Activated naive CD4-positive, alpha-beta T cell treated with anti-CD3 and anti-CD28 coated beads for 36 hours (primary cell): ENCODE measurements at regions not wholly inside any gene's neighbourhood (a gene's known extent, or its start where the extent isn't known, plus 50 kb on each side); places are given as distances from the start of the nearest gene placed in this dataset.
"Not testable (repeated sequence)": the region's sequence is repeated elsewhere in the genome, so short reads cannot be mapped to it uniquely, and the experiment has no call there.

ENCODE experiments used
- CTCF ChIA-PET: fragments of 350-600 bp; sonication (Branson Sonifier 250); formaldehyde crosslinking; loops from one replicate; lab custom pipeline; 2021; ENCODE audit warnings: antibody characterized with exemption; lab: Charles Lee
- DNase-seq: peaks from one replicate; pipeline ENCODE4 v3.0.0-alpha.2; 2020
- H3K27ac Mint-ChIP-seq: one replicate; pipeline ENCODE4 v1.8.0; 2021; ENCODE audit warnings: mild to moderate bottlenecking, mixed read lengths
- H3K27me3 Mint-ChIP-seq: one replicate; pipeline ENCODE4 v1.8.0; 2021; ENCODE audit warnings: low read depth, mixed read lengths
- H3K36me3 Mint-ChIP-seq: one replicate; pipeline ENCODE4 v1.8.0; 2021; ENCODE audit warnings: low read depth, mixed read lengths
- H3K4me1 Mint-ChIP-seq: one replicate; pipeline ENCODE4 v1.8.0; 2021; ENCODE audit warnings: low read depth, mixed read lengths
- H3K4me3 Mint-ChIP-seq: one replicate; pipeline ENCODE4 v1.8.0; 2021; ENCODE audit warnings: mild to moderate bottlenecking, moderate library complexity, mixed read lengths
- H3K9me3 Mint-ChIP-seq: one replicate; pipeline ENCODE4 v1.8.0; 2021; ENCODE audit warnings: mixed read lengths
- intact Hi-C: fragments of 100-400 bp; cut with micrococcal nuclease; formaldehyde crosslinking; loops from one replicate; pipeline ENCODE4 v1.15.1; 2023

GRCh38 chrX:137749246-137749645 lies 183.3 kb downstream of the ZIC3 start:
- Mint-ChIP-seq H3K27ac (no peak overlapping the region), H3K4me1 (no peaks in the 10 kb centered on the region), H3K4me3 (no peak overlapping the region), H3K27me3 (no peaks in the 10 kb centered on the region), H3K9me3 (no peaks in the 10 kb centered on the region), H3K36me3 (no peaks in the 10 kb centered on the region)
- DNase-seq, result no peak
- CTCF ChIA-PET, result no interaction called here
- intact Hi-C loops, result no loop called here

DNA sequence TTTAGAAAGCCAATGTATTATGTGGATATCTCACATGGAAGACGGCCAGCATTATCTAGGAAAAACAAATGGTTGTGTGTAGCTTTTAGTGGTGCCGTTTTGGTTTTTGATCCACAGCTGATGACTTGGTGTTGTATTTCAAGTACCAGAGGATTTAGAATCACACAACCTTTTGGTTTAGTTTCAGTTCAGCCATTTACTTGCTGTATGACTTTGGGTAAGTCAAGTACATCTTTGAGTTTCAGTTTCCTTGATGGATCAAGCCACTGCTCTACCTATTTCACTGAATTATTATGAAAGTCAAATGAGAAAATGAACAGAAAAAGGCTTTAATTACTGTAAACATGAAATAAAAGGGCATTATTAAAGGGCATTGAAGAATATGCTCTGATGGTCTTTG lies 205.6 kb downstream of the ZIC3 start:
- H3K4me3 Mint-ChIP-seq, result no peak overlapping the region
- peaks cover 2% of the 10 kb centered on the region for H3K9me3 Mint-ChIP-seq
- no peaks in the 10 kb centered on the region for H3K27me3 Mint-ChIP-seq
- DNase-seq, result no peak
- no peaks in the 10 kb centered on the region for H3K36me3 Mint-ChIP-seq
- intact Hi-C loops, result no loop called here
- no peaks in the 10 kb centered on the region for H3K4me1 Mint-ChIP-seq
- CTCF ChIA-PET, result no interaction called here
- H3K27ac Mint-ChIP-seq, result no peak overlapping the region

GRCh38 chrX:137792214-137792613 lies 226.3 kb downstream of the ZIC3 start:
- no peaks in the 10 kb centered on the region for H3K36me3 Mint-ChIP-seq
- CTCF ChIA-PET, result no interaction called here
- DNase-seq, result no peak
- intact Hi-C loops, result no loop called here
- no peak overlapping the region for H3K27ac Mint-ChIP-seq
- no peaks in the 10 kb centered on the region for H3K4me1 Mint-ChIP-seq
- no peaks in the 10 kb centered on the region for H3K27me3 Mint-ChIP-seq
- H3K4me3 Mint-ChIP-seq, result no peak overlapping the region
- no peaks in the 10 kb centered on the region for H3K9me3 Mint-ChIP-seq

DNA sequence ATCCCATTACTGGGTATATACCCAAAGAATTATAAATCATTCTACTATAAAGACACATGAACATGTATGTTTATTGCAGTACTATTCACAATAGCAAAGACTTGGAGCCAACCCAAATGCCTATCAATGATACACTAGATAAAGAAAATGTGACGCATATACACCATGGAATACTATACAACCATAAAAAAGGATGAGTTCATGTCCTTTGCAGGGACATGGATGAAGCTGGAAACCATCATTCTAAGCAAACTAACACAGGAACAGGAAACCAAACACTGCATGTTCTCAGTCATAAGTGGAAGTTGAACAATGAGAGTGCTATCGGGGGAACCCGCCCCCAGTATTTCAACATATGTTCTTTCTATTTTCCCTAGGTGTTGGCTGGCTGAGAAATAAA lies 232.0 kb downstream of the ZIC3 start:
- CTCF ChIA-PET, H3K27me3 Mint-ChIP-seq, H3K27ac Mint-ChIP-seq, intact Hi-C loops, H3K9me3 Mint-ChIP-seq, DNase-seq, H3K4me3 Mint-ChIP-seq, H3K4me1 Mint-ChIP-seq, H3K36me3 Mint-ChIP-seq: not testable (repeated sequence)

GRCh38 chrX:137823257-137823656 lies 257.3 kb downstream of the ZIC3 start:
- CTCF ChIA-PET, result no interaction called here
- H3K4me1 Mint-ChIP-seq, result no peaks in the 10 kb centered on the region

DNA sequence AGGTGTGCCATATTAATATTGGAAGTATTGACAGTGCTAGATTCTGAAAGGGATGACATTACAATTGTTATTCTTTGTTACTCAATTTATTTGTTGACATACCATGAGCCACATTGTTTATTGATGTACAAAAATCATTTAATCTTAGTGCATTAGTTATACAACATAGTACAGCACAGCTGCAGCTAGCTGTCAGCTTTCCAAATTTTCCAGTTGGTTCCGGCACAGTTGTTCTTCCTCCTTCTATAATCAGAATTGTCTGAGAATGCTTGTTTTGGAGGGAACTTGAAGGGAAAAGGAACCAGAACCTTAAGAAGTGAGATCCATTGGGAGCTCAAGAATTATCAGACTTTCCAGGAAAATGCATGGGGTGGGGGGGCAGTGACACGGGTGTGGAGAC lies 281.4 kb downstream of the ZIC3 start:
- DNase-seq, result no peak
- intact Hi-C loops, result no loop called here
- Mint-ChIP-seq H3K4me3 (no peak overlapping the region), H3K4me1 (no peaks in the 10 kb centered on the region), H3K9me3 (no peaks in the 10 kb centered on the region), H3K27me3 (no peaks in the 10 kb centered on the region), H3K36me3 (no peaks in the 10 kb centered on the region), H3K27ac (no peak overlapping the region)
- CTCF ChIA-PET, result no interaction called here

More at GRCh38 chrX:137823257-137823656, 257.3 kb downstream of the ZIC3 start:
- H3K4me3 Mint-ChIP-seq, result no peak overlapping the region
- H3K9me3 Mint-ChIP-seq, result peaks cover 4% of the 10 kb centered on the region
- H3K27me3 Mint-ChIP-seq, result no peaks in the 10 kb centered on the region
- intact Hi-C loops, result no loop called here
- no peak for DNase-seq
- H3K27ac Mint-ChIP-seq, result no peak overlapping the region
- no peaks in the 10 kb centered on the region for H3K36me3 Mint-ChIP-seq

DNA sequence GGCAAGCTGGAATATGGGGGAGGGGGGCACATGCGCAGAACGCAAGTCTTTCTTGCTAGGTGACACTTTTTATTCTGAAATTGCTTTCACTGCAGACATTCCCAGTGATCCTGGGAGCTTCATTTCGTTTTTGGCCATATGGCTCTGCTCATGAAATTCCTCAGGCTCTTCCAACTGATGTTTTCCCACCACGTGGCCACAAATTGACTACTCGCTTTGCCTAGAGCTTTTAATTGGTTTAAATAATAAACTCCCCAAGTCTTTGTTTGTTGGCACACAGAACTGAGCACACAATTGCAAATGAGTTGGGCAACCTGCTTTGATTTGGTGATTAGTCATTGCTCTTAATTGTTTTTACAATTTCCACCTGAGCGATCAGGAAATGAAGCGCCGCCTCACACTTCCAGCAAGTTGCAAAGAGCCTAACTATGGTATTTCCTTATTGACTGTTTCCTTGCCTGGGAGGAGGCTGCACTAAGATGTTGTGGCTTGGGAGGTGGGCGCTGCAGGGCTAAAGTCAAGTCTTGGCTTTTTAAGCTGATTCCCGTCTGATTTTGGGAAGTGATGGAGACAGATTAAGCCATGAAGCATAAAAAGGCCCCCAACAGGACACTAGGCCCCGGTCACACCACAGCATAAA lies 282.5 kb downstream of the ZIC3 start:
- DNase-seq, result no peak
- Mint-ChIP-seq H3K27me3 (no peaks in the 10 kb centered on the region), H3K4me3 (no peak overlapping the region), H3K36me3 (no peaks in the 10 kb centered on the region), H3K4me1 (no peaks in the 10 kb centered on the region), H3K27ac (no peak overlapping the region), H3K9me3 (no peaks in the 10 kb centered on the region)
- CTCF ChIA-PET, result no interaction called here
- intact Hi-C loops, result no loop called here

GRCh38 chrX:137852502-137852901 lies 286.6 kb downstream of the ZIC3 start:
- H3K9me3 Mint-ChIP-seq, result no peaks in the 10 kb centered on the region
- H3K27me3 Mint-ChIP-seq, result peaks cover 6% of the 10 kb centered on the region
- intact Hi-C loops, result no loop called here
- no peak overlapping the region for H3K27ac Mint-ChIP-seq
- no peaks in the 10 kb centered on the region for H3K4me1 Mint-ChIP-seq
- H3K36me3 Mint-ChIP-seq, result no peaks in the 10 kb centered on the region
- H3K4me3 Mint-ChIP-seq, result no peak overlapping the region
- no peak for DNase-seq
- CTCF ChIA-PET, result no interaction called here

DNA sequence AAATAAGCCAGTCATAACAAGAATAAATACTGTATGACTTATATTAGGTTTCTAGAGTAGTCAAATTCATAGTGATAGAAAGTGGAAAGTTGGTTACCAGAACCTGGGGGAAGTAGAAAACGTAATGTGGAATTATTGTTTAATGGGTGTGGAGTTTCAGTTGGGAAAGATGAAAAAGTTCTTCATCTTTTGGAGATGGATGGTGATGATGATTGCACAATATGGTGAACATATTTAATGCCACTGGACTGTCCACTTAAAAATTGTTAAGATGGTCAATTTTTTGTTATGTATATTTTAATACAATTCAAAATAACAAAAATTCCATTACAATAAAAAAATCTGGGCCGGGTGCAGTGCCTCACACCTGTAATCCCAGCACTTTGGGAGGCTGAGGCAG lies 289.6 kb downstream of the ZIC3 start:
- no peak overlapping the region for H3K27ac Mint-ChIP-seq
- intact Hi-C loops, result no loop called here
- peaks cover 6% of the 10 kb centered on the region for H3K27me3 Mint-ChIP-seq
- CTCF ChIA-PET, result no interaction called here
- H3K4me3 Mint-ChIP-seq, result no peak overlapping the region
- H3K4me1 Mint-ChIP-seq, result no peaks in the 10 kb centered on the region
- H3K9me3 Mint-ChIP-seq, result no peaks in the 10 kb centered on the region
- no peak for DNase-seq
- no peaks in the 10 kb centered on the region for H3K36me3 Mint-ChIP-seq

- H3K4me1 Mint-ChIP-seq, result no peaks in the 10 kb centered on the region
- no peak for DNase-seq
- no peak overlapping the region for H3K4me3 Mint-ChIP-seq
- CTCF ChIA-PET, result no interaction called here
- H3K27me3 Mint-ChIP-seq, result peaks cover 6% of the 10 kb centered on the region
- H3K36me3 Mint-ChIP-seq, result no peaks in the 10 kb centered on the region
- H3K27ac Mint-ChIP-seq, result no peak overlapping the region
- intact Hi-C loops, result no loop called here
- no peaks in the 10 kb centered on the region for H3K9me3 Mint-ChIP-seq
Measured at GRCh38 chrX:137858106-137858505, 292.2 kb downstream of the ZIC3 start.

DNA sequence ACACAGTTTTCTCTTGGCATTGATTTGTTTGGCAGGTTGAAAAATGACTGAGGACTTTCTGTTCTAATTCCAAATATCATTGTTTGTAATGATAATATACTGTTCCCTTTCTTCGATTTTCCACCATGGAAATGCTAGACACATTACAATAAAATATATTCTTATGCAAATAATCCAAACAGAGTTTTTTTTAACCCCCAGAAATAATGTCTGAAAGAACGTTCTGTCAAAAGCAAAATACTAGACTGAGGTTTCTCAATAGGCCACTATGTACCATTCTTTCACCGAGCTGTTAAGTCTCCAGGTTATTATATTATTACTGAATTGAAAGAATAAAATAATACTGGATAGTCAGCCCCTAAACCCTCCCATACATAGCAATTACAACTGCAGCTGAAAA lies 312.5 kb downstream of the ZIC3 start:
- intact Hi-C loops, result no loop called here
- Mint-ChIP-seq H3K27ac (no peak overlapping the region), H3K36me3 (no peaks in the 10 kb centered on the region), H3K27me3 (no peaks in the 10 kb centered on the region), H3K4me1 (no peaks in the 10 kb centered on the region), H3K9me3 (no peaks in the 10 kb centered on the region), H3K4me3 (no peak overlapping the region)
- DNase-seq, result no peak
- CTCF ChIA-PET, result no interaction called here

DNA sequence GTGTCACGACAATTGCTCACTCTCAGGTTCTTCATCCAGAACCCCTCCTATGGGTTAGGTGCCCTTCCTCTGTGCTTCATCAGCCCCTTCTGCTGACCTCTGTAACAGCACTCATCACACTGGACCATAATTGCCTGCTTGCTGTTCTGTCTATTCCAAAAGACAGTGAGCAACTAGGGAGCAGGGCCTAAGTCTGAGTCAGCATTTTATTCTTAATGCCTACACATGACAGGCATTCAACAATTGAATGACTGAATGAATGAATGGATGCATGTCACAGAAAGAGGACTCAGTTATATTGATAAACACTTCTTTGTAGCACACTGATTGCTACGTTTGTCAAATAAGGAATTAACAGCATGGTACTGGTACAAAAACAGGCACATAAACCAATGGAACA lies 317.0 kb downstream of the ZIC3 start:
- Mint-ChIP-seq H3K4me3 (no peak overlapping the region), H3K27me3 (no peaks in the 10 kb centered on the region), H3K4me1 (no peaks in the 10 kb centered on the region), H3K36me3 (no peaks in the 10 kb centered on the region), H3K9me3 (peaks cover 6% of the 10 kb centered on the region), H3K27ac (no peak overlapping the region)
- CTCF ChIA-PET, result no interaction called here
- intact Hi-C loops, result no loop called here
- no peak for DNase-seq

GRCh38 chrX:137884813-137885212 lies 318.9 kb downstream of the ZIC3 start:
- H3K4me1 Mint-ChIP-seq, H3K4me3 Mint-ChIP-seq, H3K9me3 Mint-ChIP-seq, DNase-seq, CTCF ChIA-PET, H3K27me3 Mint-ChIP-seq, intact Hi-C loops, H3K27ac Mint-ChIP-seq, H3K36me3 Mint-ChIP-seq: not testable (repeated sequence)

DNA sequence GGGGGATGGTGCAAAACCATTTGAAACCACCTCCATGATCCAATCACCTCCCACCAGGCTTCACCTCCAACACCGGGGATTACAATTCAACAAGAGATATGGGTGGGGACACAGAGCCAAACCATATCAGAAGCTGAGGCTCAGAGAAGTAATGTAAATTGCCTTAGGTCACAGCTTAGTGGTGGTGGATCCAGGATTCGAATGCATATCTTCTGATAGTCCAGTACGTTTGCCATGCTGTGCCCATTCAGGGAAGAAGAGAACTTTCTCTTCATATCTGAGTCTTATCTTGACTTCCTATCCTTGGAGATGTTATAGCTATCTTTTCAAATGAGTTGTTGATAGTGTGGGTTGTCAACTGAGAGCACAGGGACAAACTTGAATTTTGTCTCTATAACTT lies 325.5 kb downstream of the ZIC3 start:
- peaks cover 6% of the 10 kb centered on the region for H3K9me3 Mint-ChIP-seq
- DNase-seq, result no peak
- no peaks in the 10 kb centered on the region for H3K4me1 Mint-ChIP-seq
- CTCF ChIA-PET, result no interaction called here
- no peaks in the 10 kb centered on the region for H3K36me3 Mint-ChIP-seq
- no peak overlapping the region for H3K4me3 Mint-ChIP-seq
- no peaks in the 10 kb centered on the region for H3K27me3 Mint-ChIP-seq
- intact Hi-C loops, result no loop called here
- H3K27ac Mint-ChIP-seq, result no peak overlapping the region
